Retinal pigment epithelial cell (primary cell): ENCODE measurements at regions not wholly inside any gene's neighbourhood (a gene's known extent, or its start where the extent isn't known, plus 50 kb on each side); places are given as distances from the start of the nearest gene placed in this dataset.

ENCODE experiments used
- DNase-seq: peaks from one replicate; pipeline ENCODE4 v3.0.0-alpha.2; 2010; ENCODE audit warnings: low read depth
- H3K4me3 ChIP-seq: 2 replicates; pipeline ENCODE4 v1.5.1; 2011; ENCODE audit warnings: mild to moderate bottlenecking, low read length, control low read depth, moderate library complexity
- TF ChIP-seq, protein P1 (sequence below): conservative IDR thresholded peaks from 2 replicates; pipeline ENCODE4 v1.5.1; 2011; ENCODE audit warnings: low read depth, low read length, control low read depth, inconsistent platforms

DNA sequence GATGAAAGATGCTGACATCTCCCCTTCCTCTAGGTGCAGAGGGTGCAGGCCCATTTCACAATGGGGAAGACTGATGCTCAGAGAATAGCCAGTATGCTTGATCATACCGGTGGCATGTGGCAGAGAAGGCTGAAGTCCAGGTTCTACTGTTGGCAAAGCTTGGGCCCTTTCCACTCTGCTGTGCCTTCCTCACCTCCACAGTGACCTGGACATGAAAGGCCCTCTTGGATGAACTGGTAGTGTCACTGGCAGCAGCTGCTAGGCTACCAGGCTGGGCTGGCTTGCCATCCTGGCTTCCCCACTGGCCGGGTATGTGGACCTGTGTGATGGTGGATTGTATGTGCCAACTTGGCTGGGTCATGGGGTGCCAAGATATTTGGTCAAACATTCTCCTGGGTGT lies 92.0 kb downstream of the GADD45G start:
- DNase-seq, result no peak
- TF ChIP-seq, protein P1, sequence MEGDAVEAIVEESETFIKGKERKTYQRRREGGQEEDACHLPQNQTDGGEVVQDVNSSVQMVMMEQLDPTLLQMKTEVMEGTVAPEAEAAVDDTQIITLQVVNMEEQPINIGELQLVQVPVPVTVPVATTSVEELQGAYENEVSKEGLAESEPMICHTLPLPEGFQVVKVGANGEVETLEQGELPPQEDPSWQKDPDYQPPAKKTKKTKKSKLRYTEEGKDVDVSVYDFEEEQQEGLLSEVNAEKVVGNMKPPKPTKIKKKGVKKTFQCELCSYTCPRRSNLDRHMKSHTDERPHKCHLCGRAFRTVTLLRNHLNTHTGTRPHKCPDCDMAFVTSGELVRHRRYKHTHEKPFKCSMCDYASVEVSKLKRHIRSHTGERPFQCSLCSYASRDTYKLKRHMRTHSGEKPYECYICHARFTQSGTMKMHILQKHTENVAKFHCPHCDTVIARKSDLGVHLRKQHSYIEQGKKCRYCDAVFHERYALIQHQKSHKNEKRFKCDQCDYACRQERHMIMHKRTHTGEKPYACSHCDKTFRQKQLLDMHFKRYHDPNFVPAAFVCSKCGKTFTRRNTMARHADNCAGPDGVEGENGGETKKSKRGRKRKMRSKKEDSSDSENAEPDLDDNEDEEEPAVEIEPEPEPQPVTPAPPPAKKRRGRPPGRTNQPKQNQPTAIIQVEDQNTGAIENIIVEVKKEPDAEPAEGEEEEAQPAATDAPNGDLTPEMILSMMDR, result no peak
- no peak overlapping the region for H3K4me3 ChIP-seq

DNA sequence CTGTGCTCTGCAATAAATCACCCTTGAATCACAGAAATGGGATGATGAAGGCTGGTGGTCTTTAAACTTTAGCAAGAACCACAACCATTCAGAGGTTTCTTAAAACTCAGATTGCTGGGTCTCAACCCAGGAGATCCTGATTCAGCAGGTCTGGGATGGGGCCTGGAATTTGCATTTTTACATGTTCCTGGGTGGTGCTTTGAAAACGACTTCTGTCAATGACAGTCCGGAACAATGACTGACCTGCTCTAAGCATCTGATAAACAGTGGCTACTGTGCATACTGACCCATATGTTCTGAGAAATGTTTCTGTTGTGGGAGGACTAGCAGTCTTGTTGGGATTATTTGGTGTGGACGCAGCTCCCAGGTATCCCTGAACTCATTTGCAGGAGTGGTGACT lies 92.7 kb downstream of the GADD45G start:
- TF ChIP-seq, protein P1, result no peak
- DNase-seq, result no peak
- no peak overlapping the region for H3K4me3 ChIP-seq

DNA sequence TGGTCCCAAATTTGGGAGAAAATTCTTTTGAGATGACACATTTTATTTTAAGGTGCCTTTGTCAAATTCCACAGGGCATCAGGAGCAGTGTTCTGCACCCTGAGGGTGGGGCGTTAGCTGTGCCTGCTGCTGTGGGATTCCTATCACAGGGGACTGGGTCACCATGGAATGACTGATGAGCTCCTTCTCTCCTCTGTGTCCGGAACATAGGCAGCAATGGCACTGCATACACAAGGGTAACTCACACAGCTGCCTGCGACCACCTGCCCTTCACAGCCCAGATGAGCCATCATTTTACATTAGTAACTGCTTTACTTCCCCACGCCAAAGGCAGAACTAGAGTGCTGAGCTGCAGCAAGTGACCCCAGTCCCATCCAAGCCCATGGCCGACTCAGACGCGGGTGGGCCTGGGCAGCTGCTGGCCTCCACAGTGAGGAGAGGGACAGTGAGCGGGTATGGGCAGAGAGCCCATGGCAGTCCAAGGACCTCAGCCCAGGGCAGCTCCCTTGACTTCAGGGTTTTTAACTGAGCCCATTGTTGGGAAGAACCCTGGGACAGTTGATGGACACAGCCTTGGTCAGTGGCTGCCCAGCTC lies 93.7 kb downstream of the GADD45G start:
- no peak for DNase-seq
- TF ChIP-seq, protein P1, result no peak
- H3K4me3 ChIP-seq, result no peak overlapping the region

DNA sequence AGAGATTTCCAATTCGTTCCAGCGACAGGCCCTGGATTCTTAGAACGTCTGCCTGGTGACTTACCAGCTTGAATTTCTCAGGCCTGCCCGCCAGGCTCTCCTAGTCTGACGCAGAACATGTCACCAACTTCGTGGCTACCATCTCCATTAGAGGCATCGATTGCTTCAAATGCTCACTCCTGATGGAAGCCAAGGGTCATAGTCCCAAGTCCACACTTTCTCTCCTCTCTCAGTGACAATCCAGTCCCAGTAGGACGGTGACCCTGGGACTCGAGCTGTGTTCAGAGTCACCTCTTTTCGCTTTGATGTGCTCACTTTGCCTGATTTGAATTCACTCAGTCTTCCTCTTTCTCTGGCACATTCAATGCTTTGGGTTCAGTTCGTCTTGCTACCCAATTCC lies 94.8 kb downstream of the GADD45G start:
- TF ChIP-seq, protein P1, result no peak
- no peak for DNase-seq

DNA sequence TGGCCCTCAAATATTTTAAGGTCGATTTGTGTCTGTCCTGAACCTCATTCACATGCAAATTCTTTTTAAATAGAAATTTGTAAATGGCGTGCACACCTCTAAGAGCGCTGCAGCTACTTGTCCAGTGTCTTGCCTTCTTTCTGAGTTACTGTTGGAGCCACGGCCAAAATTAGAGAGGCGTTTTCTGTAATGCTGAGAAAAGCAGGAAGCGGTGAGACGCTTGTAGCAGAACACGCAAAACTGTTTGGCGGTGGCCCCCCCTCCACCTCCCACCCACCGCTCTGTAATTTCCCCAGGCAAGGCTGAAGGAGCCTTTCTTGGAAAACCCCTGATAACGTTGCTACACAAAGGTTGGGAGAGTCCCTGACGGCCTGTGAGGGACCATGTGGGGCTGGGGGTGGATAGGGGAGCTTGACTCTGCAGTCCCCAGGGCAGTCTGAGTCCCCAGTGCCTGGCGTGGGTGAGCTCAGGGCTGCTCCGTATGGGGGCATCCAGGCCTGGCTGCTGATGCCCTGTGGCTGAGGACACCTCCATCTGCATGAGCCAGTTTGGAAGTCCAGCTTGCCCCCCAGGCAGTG lies 96.5 kb downstream of the GADD45G start:
- DNase-seq, result no peak
- H3K4me3 ChIP-seq, result no peak overlapping the region
- TF ChIP-seq, protein P1, result no peak

More for the DNA sequence above, 94.8 kb downstream of the GADD45G start:
- H3K4me3 ChIP-seq, result no peak overlapping the region

DNA sequence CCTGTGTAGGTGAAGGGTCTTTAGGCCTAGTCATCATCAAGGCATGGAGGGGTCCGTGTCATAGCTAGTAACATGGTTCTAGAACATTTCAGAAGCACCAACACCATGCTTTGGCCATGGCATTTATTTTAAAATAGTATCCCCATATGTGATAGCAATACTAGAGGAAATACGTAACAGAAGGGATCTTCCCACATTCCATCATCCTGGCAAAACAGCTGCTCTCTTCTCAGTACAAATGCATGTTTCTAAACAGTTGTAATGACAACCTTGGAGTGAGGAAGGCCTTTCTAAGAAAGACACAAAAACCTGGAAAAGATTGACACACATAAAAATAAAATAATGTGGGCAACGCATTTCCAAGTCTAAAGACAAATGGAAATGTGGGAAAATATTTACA lies 97.6 kb downstream of the GADD45G start:
- no peak overlapping the region for H3K4me3 ChIP-seq
- TF ChIP-seq, protein P1, result no peak
- DNase-seq, result no peak

DNA sequence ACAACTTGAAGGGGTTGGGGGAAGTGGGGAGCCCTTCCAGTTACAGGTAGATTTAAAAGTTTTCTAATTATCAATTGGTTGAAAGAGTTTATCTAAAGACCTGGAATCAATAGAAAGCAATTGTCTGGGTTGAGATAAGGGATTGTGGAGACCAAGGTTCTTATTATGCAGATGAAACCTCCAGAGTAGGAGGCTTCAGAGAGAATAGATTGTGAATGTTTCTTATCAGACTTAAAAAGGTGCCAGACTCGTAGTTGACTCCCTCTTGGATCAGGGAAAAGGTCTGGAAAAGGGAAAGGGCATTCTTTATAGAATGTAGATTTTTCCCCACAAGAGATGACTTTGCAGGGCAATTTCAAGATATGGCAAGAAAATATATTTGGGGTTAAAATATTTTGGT lies 100.8 kb downstream of the GADD45G start:
- no peak overlapping the region for H3K4me3 ChIP-seq
- DNase-seq, result no peak
- TF ChIP-seq, protein P1, result no peak
